ENCODE measurements at regions not wholly inside any gene's neighbourhood (a gene's known extent, or its start where the extent isn't known, plus 50 kb on each side); places are given as distances from the start of the nearest gene placed in this dataset.

DNA sequence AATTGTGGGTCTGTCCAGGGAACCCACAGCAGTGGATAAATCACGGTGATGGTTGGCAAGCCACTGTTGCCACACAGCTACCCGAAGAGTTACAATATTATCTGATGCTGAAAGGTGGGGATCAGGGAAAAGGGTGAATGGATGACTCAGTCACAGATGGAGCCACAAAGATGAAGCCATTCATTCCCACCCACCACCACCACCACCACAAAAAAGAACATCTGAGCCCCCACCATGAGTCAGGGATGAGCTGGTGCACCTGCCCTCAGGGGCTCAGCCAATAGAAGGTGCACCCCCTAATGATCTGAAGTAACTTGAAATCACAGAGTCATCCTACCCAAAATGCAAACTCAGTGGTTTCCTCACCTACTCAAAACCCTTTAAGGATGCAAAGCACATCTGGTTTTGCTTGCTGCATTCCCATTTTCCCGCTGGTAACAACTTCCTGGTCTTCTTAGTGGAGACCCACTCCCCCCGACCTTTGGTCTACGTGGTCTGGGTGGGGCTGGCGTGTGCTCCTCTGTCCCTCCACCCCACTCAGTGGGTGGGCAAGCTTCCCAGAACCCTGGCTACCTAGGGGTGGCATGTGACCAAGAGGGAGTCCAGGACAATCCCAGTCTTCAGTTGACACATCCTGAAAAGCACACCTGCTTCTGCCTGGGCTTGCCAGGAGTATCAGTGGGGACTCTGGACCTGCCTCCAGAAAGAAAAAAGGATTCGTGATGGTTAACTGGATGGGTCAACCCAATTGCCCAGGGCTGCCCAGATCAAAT is 125.5 kb downstream of the ANKRD60 start:
- CTCF ChIA-PET, result no interaction called here
- no peak for TF ChIP-seq EZH2 (IDR thresholded peaks at IDR 0.05; ENCODE audit: borderline replicate concordance, low read depth, low read length, poor library complexity, severe bottlenecking)
- TF ChIP-seq, protein P1, sequence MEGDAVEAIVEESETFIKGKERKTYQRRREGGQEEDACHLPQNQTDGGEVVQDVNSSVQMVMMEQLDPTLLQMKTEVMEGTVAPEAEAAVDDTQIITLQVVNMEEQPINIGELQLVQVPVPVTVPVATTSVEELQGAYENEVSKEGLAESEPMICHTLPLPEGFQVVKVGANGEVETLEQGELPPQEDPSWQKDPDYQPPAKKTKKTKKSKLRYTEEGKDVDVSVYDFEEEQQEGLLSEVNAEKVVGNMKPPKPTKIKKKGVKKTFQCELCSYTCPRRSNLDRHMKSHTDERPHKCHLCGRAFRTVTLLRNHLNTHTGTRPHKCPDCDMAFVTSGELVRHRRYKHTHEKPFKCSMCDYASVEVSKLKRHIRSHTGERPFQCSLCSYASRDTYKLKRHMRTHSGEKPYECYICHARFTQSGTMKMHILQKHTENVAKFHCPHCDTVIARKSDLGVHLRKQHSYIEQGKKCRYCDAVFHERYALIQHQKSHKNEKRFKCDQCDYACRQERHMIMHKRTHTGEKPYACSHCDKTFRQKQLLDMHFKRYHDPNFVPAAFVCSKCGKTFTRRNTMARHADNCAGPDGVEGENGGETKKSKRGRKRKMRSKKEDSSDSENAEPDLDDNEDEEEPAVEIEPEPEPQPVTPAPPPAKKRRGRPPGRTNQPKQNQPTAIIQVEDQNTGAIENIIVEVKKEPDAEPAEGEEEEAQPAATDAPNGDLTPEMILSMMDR (conservative IDR thresholded peaks at IDR 0.05; ENCODE audit: low read depth, low read length), result no peak
- Histone ChIP-seq H3K36me3 (ENCODE audit: insufficient read depth, low read length, poor library complexity, severe bottlenecking) (no peaks in the 10 kb centered on the region), H3K27me3 (replicated peaks; ENCODE audit: insufficient read depth, low read depth, low read length, poor library complexity) (peaks cover 14% of the 10 kb centered on the region), H3K9me3 (ENCODE audit: low read depth, low read length, poor library complexity, severe bottlenecking) (no peaks in the 10 kb centered on the region), H3K4me3 (ENCODE audit: low read depth, low read length, poor library complexity, severe bottlenecking) (no peak overlapping the region), H3K4me1 (ENCODE audit: insufficient read depth, low read length, poor library complexity, severe bottlenecking) (no peaks in the 10 kb centered on the region), H3K27ac (ENCODE audit: low read depth, low read length, poor library complexity, severe bottlenecking) (no peak overlapping the region)
- BruUV-seq (replicated peaks), result no TSS peak
- POLR2A ChIA-PET (ENCODE audit: low non-redundant PET), result no interaction called here
- intact Hi-C loops (cut with micrococcal nuclease; ENCODE audit: unreplicated experiment), result no loop called here
- no peak for DNase-seq (ENCODE audit: low spot score)

DNA sequence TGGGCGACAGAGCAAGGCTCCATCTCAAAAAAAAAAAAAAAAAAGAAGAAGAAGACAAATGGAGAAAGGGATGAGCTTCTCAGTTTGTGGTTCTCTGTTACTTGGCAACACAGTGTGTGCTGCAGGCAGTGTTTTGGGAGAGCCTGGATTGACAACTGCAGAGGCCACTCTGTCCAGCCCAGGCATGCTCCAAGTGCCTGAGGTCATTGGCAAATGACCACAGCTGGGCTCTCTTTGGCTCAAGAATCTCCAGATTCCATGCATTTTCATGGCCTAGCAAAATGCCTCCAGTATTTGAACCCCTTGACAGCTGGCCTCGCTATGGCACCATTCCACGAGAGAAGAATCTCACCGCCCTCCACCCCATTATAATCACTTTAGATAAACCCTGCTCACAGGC is 126.2 kb downstream of the ANKRD60 start:
- peaks cover 14% of the 10 kb centered on the region for H3K27me3 ChIP-seq (replicated peaks; ENCODE audit: insufficient read depth, low read depth, low read length, poor library complexity)
- TF ChIP-seq EZH2 (IDR thresholded peaks at IDR 0.05; ENCODE audit: borderline replicate concordance, low read depth, low read length, poor library complexity, severe bottlenecking), result no peak
- no TSS peak for BruUV-seq (replicated peaks)
- H3K36me3 ChIP-seq (ENCODE audit: insufficient read depth, low read length, poor library complexity, severe bottlenecking), result no peaks in the 10 kb centered on the region
- intact Hi-C loops (cut with micrococcal nuclease; ENCODE audit: unreplicated experiment), result no loop called here
- DNase-seq (ENCODE audit: low spot score), result no peak
- ChIA-PET POLR2A (ENCODE audit: low non-redundant PET) (no interaction called here), CTCF (no interaction called here)
- H3K4me1 ChIP-seq (ENCODE audit: insufficient read depth, low read length, poor library complexity, severe bottlenecking), result no peaks in the 10 kb centered on the region
- H3K9me3 ChIP-seq (ENCODE audit: low read depth, low read length, poor library complexity, severe bottlenecking), result no peaks in the 10 kb centered on the region
- no peak overlapping the region for H3K4me3 ChIP-seq (ENCODE audit: low read depth, low read length, poor library complexity, severe bottlenecking)
- no peak overlapping the region for H3K27ac ChIP-seq (ENCODE audit: low read depth, low read length, poor library complexity, severe bottlenecking)

DNA sequence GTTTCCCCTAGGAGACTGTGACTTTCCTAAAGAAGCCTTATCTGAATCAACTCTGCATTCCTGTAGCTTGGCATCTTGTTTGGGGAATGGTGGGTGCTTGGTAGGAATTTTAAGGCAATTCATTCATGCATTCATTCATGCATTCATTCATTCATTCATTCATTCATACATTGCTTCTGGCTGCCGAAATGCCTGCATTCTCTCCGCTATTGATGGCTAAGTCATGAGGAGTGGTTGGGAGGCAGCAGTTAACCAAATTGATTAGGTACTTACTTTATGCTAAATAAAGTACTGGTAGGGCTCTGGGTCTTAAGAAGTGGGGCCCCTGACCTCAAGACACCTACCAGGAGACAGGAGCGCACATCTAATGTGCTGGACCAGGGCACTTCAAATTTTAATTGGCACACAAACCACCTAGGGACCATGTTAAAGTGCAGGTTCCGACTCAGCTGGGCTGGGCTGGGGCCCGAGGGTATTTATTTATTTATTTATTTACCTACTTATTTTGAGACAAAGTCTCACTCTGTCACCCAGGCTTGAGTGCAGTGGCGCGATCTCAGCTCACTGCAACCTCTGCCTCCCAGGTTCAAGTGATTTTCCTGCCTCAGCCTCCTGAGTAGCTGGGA is 127.6 kb downstream of the ANKRD60 start:
- intact Hi-C loops (cut with micrococcal nuclease; ENCODE audit: unreplicated experiment), result no loop called here
- BruUV-seq (replicated peaks), result no TSS peak
- TF ChIP-seq, protein P1 (conservative IDR thresholded peaks at IDR 0.05; ENCODE audit: low read depth, low read length), result no peak
- TF ChIP-seq EZH2 (IDR thresholded peaks at IDR 0.05; ENCODE audit: borderline replicate concordance, low read depth, low read length, poor library complexity, severe bottlenecking), result no peak
- POLR2A ChIA-PET (ENCODE audit: low non-redundant PET), result no interaction called here
- Histone ChIP-seq H3K4me3 (ENCODE audit: low read depth, low read length, poor library complexity, severe bottlenecking) (no peak overlapping the region), H3K9me3 (ENCODE audit: low read depth, low read length, poor library complexity, severe bottlenecking) (no peaks in the 10 kb centered on the region), H3K27ac (ENCODE audit: low read depth, low read length, poor library complexity, severe bottlenecking) (no peak overlapping the region), H3K27me3 (replicated peaks; ENCODE audit: insufficient read depth, low read depth, low read length, poor library complexity) (peaks cover 14% of the 10 kb centered on the region), H3K36me3 (ENCODE audit: insufficient read depth, low read length, poor library complexity, severe bottlenecking) (no peaks in the 10 kb centered on the region), H3K4me1 (ENCODE audit: insufficient read depth, low read length, poor library complexity, severe bottlenecking) (no peaks in the 10 kb centered on the region)
- DNase-seq (ENCODE audit: low spot score), result no peak
- CTCF ChIA-PET, result no interaction called here
